Neuronal stem cell (in vitro differentiated cells): ENCODE measurements at regions not wholly inside any gene's neighbourhood (a gene's known extent, or its start where the extent isn't known, plus 50 kb on each side); places are given as distances from the start of the nearest gene placed in this dataset.

Source experiments
- DNase-seq: peaks from one replicate; pipeline ENCODE4 v3.0.0-alpha.2; 2013; ENCODE audit warnings: low spot score
- H2AFZ ChIP-seq: one replicate; pipeline ENCODE4 v1.6.1; 2013; ENCODE audit warnings: mild to moderate bottlenecking, low read length, inconsistent platforms
- H2AK5ac ChIP-seq: 2 replicates; pipeline ENCODE4 v1.6.1; 2013; ENCODE audit warnings: low read depth, mild to moderate bottlenecking, inconsistent platforms, low read length, moderate library complexity, mixed read lengths
- H2BK120ac ChIP-seq: 2 replicates; pipeline ENCODE4 v1.6.1; 2013; ENCODE audit warnings: low read depth, mild to moderate bottlenecking, inconsistent platforms, low read length, moderate library complexity, mixed read lengths
- H2BK12ac ChIP-seq: one replicate; pipeline ENCODE4 v1.6.1; 2013; ENCODE audit warnings: low read length, inconsistent platforms
- H2BK15ac ChIP-seq: 2 replicates; pipeline ENCODE4 v1.6.1; 2013; ENCODE audit warnings: mild to moderate bottlenecking, low read length, inconsistent platforms, mixed read lengths
- H2BK5ac ChIP-seq: one replicate; pipeline ENCODE4 v1.6.1; 2013; ENCODE audit warnings: inconsistent platforms, mild to moderate bottlenecking, low read length, moderate library complexity
- H3K14ac ChIP-seq: one replicate; pipeline ENCODE4 v1.6.1; 2013; ENCODE audit warnings: low read length, inconsistent platforms
- H3K18ac ChIP-seq: 2 replicates; pipeline ENCODE4 v1.6.1; 2013; ENCODE audit warnings: low read length, inconsistent platforms
- H3K23ac ChIP-seq: 2 replicates; pipeline ENCODE4 v1.6.1; 2013; ENCODE audit warnings: low read depth, mild to moderate bottlenecking, mixed read lengths, low read length, inconsistent platforms; ENCODE audit not compliant: poor library complexity
- H3K27ac ChIP-seq: replicated peaks from 3 replicates; pipeline ENCODE4 v1.5.1; 2013; ENCODE audit warnings: low read length, inconsistent platforms
- H3K27me3 ChIP-seq, 3 experiments: 2 replicates each; pipeline ENCODE4 v1.6.1; 2013; ENCODE audit warnings: low read length in 3 of 3, mild to moderate bottlenecking in 2 of 3, inconsistent platforms in 1 of 3, low read depth in 1 of 3, mixed read lengths in 1 of 3, moderate library complexity in 1 of 3; ENCODE audit not compliant: control insufficient read depth in 3 of 3, insufficient read depth in 3 of 3
- H3K36me3 ChIP-seq, 2 donors: replicated peaks in 1 of 2; 2 replicates each; pipeline ENCODE4 v1.6.1; 2013; ENCODE audit warnings: low read length in 2 of 2; ENCODE audit not compliant: control insufficient read depth in 2 of 2, insufficient read depth in 2 of 2
- H3K4ac ChIP-seq: 2 replicates; pipeline ENCODE4 v1.6.1; 2013; ENCODE audit warnings: inconsistent platforms, mild to moderate bottlenecking, low read length, moderate library complexity
- H3K4me1 ChIP-seq, 2 donors: 1 replicate in 1 of 2; 2 replicates in 1 of 2; pipeline ENCODE4 v1.6.1; 2013; ENCODE audit warnings: low read length in 2 of 2, low read depth in 1 of 2; ENCODE audit not compliant: control insufficient read depth in 2 of 2, insufficient read depth in 1 of 2
- H3K4me2 ChIP-seq: one replicate; pipeline ENCODE4 v1.6.1; 2013; ENCODE audit warnings: mild to moderate bottlenecking, low read length, inconsistent platforms; ENCODE audit not compliant: insufficient read depth, poor library complexity, severe bottlenecking
- H3K4me3 ChIP-seq, 2 donors: 2 replicates each; pipeline ENCODE4 v1.5.1; 2013; ENCODE audit warnings: low read length in 2 of 2, mild to moderate bottlenecking in 2 of 2, inconsistent platforms in 1 of 2, moderate library complexity in 1 of 2
- H3K79me1 ChIP-seq: one replicate; pipeline ENCODE4 v1.6.1; 2013; ENCODE audit warnings: low read depth, mild to moderate bottlenecking, inconsistent platforms, low read length, moderate library complexity
- H3K9ac ChIP-seq: one replicate; pipeline ENCODE4 v1.6.1; 2013; ENCODE audit warnings: mild to moderate bottlenecking, low read depth, low read length, inconsistent platforms; ENCODE audit not compliant: poor library complexity
- H3K9me3 ChIP-seq, 2 donors: replicated peaks in 1 of 2; 2 replicates each; pipeline versions ENCODE3 to v1.6.1; 2013; ENCODE audit warnings: low read length in 2 of 2, mild to moderate bottlenecking in 2 of 2, inconsistent platforms in 1 of 2, low read depth in 1 of 2, mixed read lengths in 1 of 2, moderate library complexity in 1 of 2; ENCODE audit not compliant: control insufficient read depth in 2 of 2, insufficient read depth in 1 of 2
- H4K8ac ChIP-seq: one replicate; pipeline ENCODE4 v1.6.1; 2013; ENCODE audit warnings: low read depth, mild to moderate bottlenecking, inconsistent platforms, low read length, moderate library complexity
- H4K91ac ChIP-seq: one replicate; pipeline ENCODE4 v1.6.1; 2013; ENCODE audit warnings: low read length, low read depth, mild to moderate bottlenecking, inconsistent platforms; ENCODE audit not compliant: poor library complexity
- WGBS, 2 donors: extraction: QIAGEN DNeasy Blood & Tissue Kit; methylation state at CpG; one replicate each; pipeline ENCODE4 v1.1.7; 2013; ENCODE audit warnings: missing lambda C conversion rate in 2 of 2, mixed read lengths in 1 of 2; ENCODE audit not compliant: insufficient read length in 2 of 2, insufficient replicate concordance in 1 of 2; ENCODE audit errors: extremely low coverage in 2 of 2; 5-methylcytosine and 5-hydroxymethylcytosine counted together

GRCh38 chr18:10291568-10291981, 162.9 kb upstream of the APCDD1 start:
- peaks cover 0 to 17% (median 0%) of the 10 kb centered on the region in 3 experiments for H3K27me3 ChIP-seq
- H3K9ac ChIP-seq: no peak overlapping the region
- H4K91ac ChIP-seq: no peak overlapping the region
- no peak for DNase-seq
- no peak overlapping the region for H2AK5ac ChIP-seq
- peak overlapping the region; percentile 23 for H3K18ac ChIP-seq
- H4K8ac ChIP-seq: no peak overlapping the region
- H2BK15ac ChIP-seq: no peak overlapping the region
- peaks cover 0 to 2% of the 10 kb centered on the region in 2 donors for H3K4me1 ChIP-seq
- H3K4ac ChIP-seq: no peak overlapping the region
- WGBS, 2 donors: no CpG with 5 or more reads among the region's 13 CpGs
- H3K79me1 ChIP-seq: no peaks in the 10 kb centered on the region
- no peaks in the 10 kb centered on the region for H3K36me3 ChIP-seq
- H3K14ac ChIP-seq: no peak overlapping the region
- peaks cover 2 to 10% of the 10 kb centered on the region in 2 donors for H3K9me3 ChIP-seq
- no peak overlapping the region for H3K4me3 ChIP-seq
- H3K27ac ChIP-seq: no peak overlapping the region
- H2BK12ac ChIP-seq: no peak overlapping the region
- no peak overlapping the region for H2AFZ ChIP-seq
- no peak overlapping the region for H2BK120ac ChIP-seq
- no peak overlapping the region for H3K4me2 ChIP-seq
- H3K23ac ChIP-seq: no peak overlapping the region
- H2BK5ac ChIP-seq: no peak overlapping the region

- Histone ChIP-seq H4K91ac (no peak overlapping the region), H3K36me3 (no peaks in the 10 kb centered on the region), H2BK120ac (no peak overlapping the region), H3K4me2 (no peak overlapping the region), H2BK12ac (no peak overlapping the region), H3K4ac (no peak overlapping the region), H3K79me1 (no peaks in the 10 kb centered on the region), H3K9ac (no peak overlapping the region), H2BK5ac (no peak overlapping the region), H3K18ac (no peak overlapping the region), H2AK5ac (no peak overlapping the region), H3K4me1 (peaks cover 2 to 15% of the 10 kb centered on the region in 2 donors), H3K27me3 (peaks cover 0 to 23% (median 0%) of the 10 kb centered on the region in 3 experiments), H2AFZ (no peak overlapping the region), H3K9me3 (peaks cover under 1 to 8% of the 10 kb centered on the region in 2 donors), H3K27ac (no peak overlapping the region), H4K8ac (no peak overlapping the region), H3K23ac (no peak overlapping the region), H3K4me3 (no peak overlapping the region), H3K14ac (no peak overlapping the region), H2BK15ac (no peak overlapping the region)
- WGBS, 2 donors: no CpG with 5 or more reads among the region's 11 CpGs
- no peak for DNase-seq
Observed at GRCh38 chr18:10293966-10294365, 160.5 kb upstream of the APCDD1 start.

- Histone ChIP-seq H2BK12ac (no peak overlapping the region), H3K14ac (no peak overlapping the region), H2BK120ac (no peak overlapping the region), H3K4me1 (peaks cover 2 to 15% of the 10 kb centered on the region in 2 donors), H3K27me3 (peaks cover 0 to 25% (median 0%) of the 10 kb centered on the region in 3 experiments), H2AK5ac (no peak overlapping the region), H2AFZ (no peak overlapping the region), H3K27ac (no peak overlapping the region), H4K8ac (no peak overlapping the region), H3K4me3 (no peak overlapping the region), H3K79me1 (no peaks in the 10 kb centered on the region), H3K23ac (no peak overlapping the region), H2BK15ac (no peak overlapping the region), H3K4me2 (no peak overlapping the region), H3K4ac (no peak overlapping the region), H3K9ac (no peak overlapping the region), H3K9me3 (peaks cover 2 to 3% of the 10 kb centered on the region in 2 donors), H3K36me3 (no peaks in the 10 kb centered on the region), H3K18ac (no peak overlapping the region), H4K91ac (no peak overlapping the region), H2BK5ac (no peak overlapping the region)
- no peak for DNase-seq
- WGBS, 2 donors: no CpG with 5 or more reads among the region's 2 CpGs
Observed at GRCh38 chr18:10295751-10296150, 158.7 kb upstream of the APCDD1 start.

GRCh38 chr18:10296491-10296890, 157.9 kb upstream of the APCDD1 start:
- Histone ChIP-seq H3K36me3 (no peaks in the 10 kb centered on the region), H2BK12ac (no peak overlapping the region), H3K4me3 (no peak overlapping the region), H3K14ac (no peak overlapping the region), H4K8ac (no peak overlapping the region), H2BK15ac (no peak overlapping the region), H3K9me3 (peaks cover 2 to 3% of the 10 kb centered on the region in 2 donors), H4K91ac (no peak overlapping the region), H3K79me1 (no peaks in the 10 kb centered on the region), H3K4ac (no peak overlapping the region), H2BK5ac (no peak overlapping the region), H2AK5ac (no peak overlapping the region), H2BK120ac (no peak overlapping the region), H3K27me3 (peaks cover 0 to 29% (median 0%) of the 10 kb centered on the region in 3 experiments), H3K4me2 (no peak overlapping the region), H2AFZ (no peak overlapping the region), H3K23ac (no peak overlapping the region), H3K27ac (no peak overlapping the region), H3K18ac (no peak overlapping the region), H3K4me1 (peaks cover 2 to 15% of the 10 kb centered on the region in 2 donors), H3K9ac (no peak overlapping the region)
- DNase-seq: no peak
- WGBS, 2 donors: no CpG with 5 or more reads among the region's 12 CpGs
